H1 (cell line): ENCODE measurements at regions not wholly inside any gene's neighbourhood (a gene's known extent, or its start where the extent isn't known, plus 50 kb on each side); places are given as distances from the start of the nearest gene placed in this dataset.

ENCODE experiments used
- CTCF ChIA-PET: fragments of 300-600 bp; sonication (Branson Sonifier 250); formaldehyde crosslinking; loops from one replicate; lab custom pipeline; 2021; ENCODE audit not compliant: partially characterized antibody; lab: Charles Lee
- POLR2A ChIA-PET: fragments of 300-600 bp; sonication (Branson Sonifier 250); formaldehyde crosslinking; loops from one replicate; lab custom pipeline; 2021; ENCODE audit warnings: inconsistent platforms; ENCODE audit not compliant: partially characterized antibody; lab: Charles Lee
- DNase-seq, 2 experiments: peaks; one replicate each; pipeline versions ENCODE4 v3.0.0 to v3.0.0-alpha.2; 2010 to 2022; ENCODE audit warnings: low spot score in 2 of 2, low read depth in 1 of 2, mixed read lengths in 1 of 2
- FAIRE-seq: peaks from 2 replicates; lab custom pipeline; 2011; peaks lifted over from hg19 to GRCh38; lab: Jason Lieb, UNC
- H2AFZ ChIP-seq: 2 replicates; pipeline ENCODE4 v1.8.1; 2012; ENCODE audit warnings: low read length, inconsistent platforms
- H2AK5ac ChIP-seq: 2 replicates; pipeline ENCODE4 v1.6.1; 2013; ENCODE audit warnings: low read depth, low read length
- H2BK120ac ChIP-seq: replicated peaks from 2 replicates; pipeline ENCODE3; 2013; ENCODE audit warnings: low read depth, low read length, inconsistent platforms
- H2BK12ac ChIP-seq: 2 replicates; pipeline ENCODE4 v1.6.1; 2013; ENCODE audit warnings: low read depth, low read length
- H2BK15ac ChIP-seq: 2 replicates; pipeline ENCODE4 v1.6.1; 2013; ENCODE audit warnings: low read length
- H2BK20ac ChIP-seq: 2 replicates; pipeline ENCODE4 v1.6.1; 2013; ENCODE audit warnings: low read length
- H2BK5ac ChIP-seq: 2 replicates; pipeline ENCODE4 v1.6.1; 2013; ENCODE audit warnings: low read depth, low read length
- H3K14ac ChIP-seq: 2 replicates; pipeline ENCODE4 v1.6.1; 2013; ENCODE audit warnings: inconsistent platforms; ENCODE audit not compliant: insufficient read length
- H3K18ac ChIP-seq: 2 replicates; pipeline ENCODE4 v1.6.1; 2013; ENCODE audit warnings: low read length; ENCODE audit errors: extremely low read depth
- H3K23ac ChIP-seq: 2 replicates; pipeline ENCODE4 v1.6.1; 2013; ENCODE audit warnings: inconsistent platforms; ENCODE audit not compliant: insufficient read length
- H3K23me2 ChIP-seq: 2 replicates; pipeline ENCODE4 v1.6.1; 2013; ENCODE audit warnings: low read depth, low read length
- H3K27ac ChIP-seq: 2 replicates; pipeline ENCODE4 v1.6.1; 2011; ENCODE audit warnings: low read depth, low read length, inconsistent platforms
- H3K27me3 ChIP-seq, 4 experiments: replicated peaks in 1 of 4; 1 replicate in 1 of 4; 2 replicates in 3 of 4; pipeline versions ENCODE4 v1.6.1 to v1.8.1; 2011 to 2013; ENCODE audit warnings: low read length in 3 of 4, mild to moderate bottlenecking in 3 of 4, inconsistent platforms in 2 of 4, mixed read lengths in 2 of 4, moderate library complexity in 1 of 4; ENCODE audit not compliant: control insufficient read depth in 3 of 4, insufficient read depth in 3 of 4; ENCODE audit errors: extremely low read depth in 1 of 4
- H3K36me3 ChIP-seq, 4 experiments: 2 replicates each; pipeline versions ENCODE4 v1.6.1 to v1.8.1; 2011 to 2013; ENCODE audit warnings: mild to moderate bottlenecking in 4 of 4, low read length in 3 of 4, moderate library complexity in 2 of 4, control low read depth in 1 of 4, inconsistent platforms in 1 of 4; ENCODE audit not compliant: insufficient read depth in 4 of 4, control insufficient read depth in 2 of 4
- H3K4ac ChIP-seq: replicated peaks from 2 replicates; pipeline ENCODE3; 2013; ENCODE audit warnings: low read length, low read depth, mixed read lengths, inconsistent platforms; ENCODE audit not compliant: insufficient read length
- H3K4me1 ChIP-seq, 4 experiments: replicated peaks in 1 of 4; 1 replicate in 1 of 4; 2 replicates in 3 of 4; pipeline versions ENCODE4 v1.6.1 to v1.8.1; 2011 to 2013; ENCODE audit warnings: low read length in 3 of 4, inconsistent platforms in 2 of 4, mixed read lengths in 1 of 4; ENCODE audit not compliant: insufficient read depth in 4 of 4, control insufficient read depth in 3 of 4
- H3K4me2 ChIP-seq, 2 experiments: 2 replicates each; pipeline versions ENCODE4 v1.6.1 to v1.8.1; 2011 to 2013; ENCODE audit warnings: low read depth in 2 of 2, low read length in 2 of 2, control low read depth in 1 of 2, inconsistent platforms in 1 of 2, mild to moderate bottlenecking in 1 of 2; ENCODE audit not compliant: insufficient read depth in 1 of 2
- H3K4me3 ChIP-seq, 4 experiments: fragments of 200-600, 300-600 bp in 1 of 4; sonication (generic), shearing (Covaris generic), sonication (Bioruptor Twin) in 1 of 4; 2 replicates each; pipeline versions ENCODE4 v1.5.1 to v1.8.1; 2011 to 2016; ENCODE audit warnings: low read length in 4 of 4, low read depth in 3 of 4, control low read depth in 2 of 4, inconsistent platforms in 2 of 4, mild to moderate bottlenecking in 2 of 4, mixed read lengths in 1 of 4, moderate library complexity in 1 of 4; ENCODE audit not compliant: insufficient read depth in 2 of 4; ENCODE audit errors: extremely low read depth in 1 of 4
- H3K56ac ChIP-seq: replicated peaks from 2 replicates; pipeline ENCODE3; 2013; ENCODE audit warnings: low read depth, mild to moderate bottlenecking, mixed read lengths, low read length, inconsistent platforms; ENCODE audit not compliant: insufficient read length
- H3K79me1 ChIP-seq: 2 replicates; pipeline ENCODE4 v1.6.1; 2013; ENCODE audit warnings: low read depth, low read length, control low read depth
- H3K79me2 ChIP-seq, 2 experiments: 2 replicates each; pipeline versions ENCODE4 v1.6.1 to v1.8.1; 2012 to 2013; ENCODE audit warnings: low read length in 2 of 2, mild to moderate bottlenecking in 2 of 2, inconsistent platforms in 1 of 2; ENCODE audit not compliant: insufficient read depth in 2 of 2, control insufficient read depth in 1 of 2
- H3K9ac ChIP-seq, 4 experiments: replicated peaks in 1 of 4; 1 replicate in 1 of 4; 2 replicates in 3 of 4; pipeline versions ENCODE4 v1.6.1 to v1.8.1; 2011 to 2013; ENCODE audit warnings: low read depth in 3 of 4, low read length in 3 of 4, control low read depth in 2 of 4, mild to moderate bottlenecking in 2 of 4, moderate library complexity in 2 of 4, inconsistent platforms in 1 of 4; ENCODE audit errors: extremely low read depth in 1 of 4
- H3K9me3 ChIP-seq, 2 experiments: 2 replicates each; pipeline versions ENCODE4 v1.6.1 to v1.8.1; 2012 to 2013; ENCODE audit warnings: mild to moderate bottlenecking in 2 of 2, moderate library complexity in 2 of 2, control low read depth in 1 of 2, inconsistent platforms in 1 of 2, low read depth in 1 of 2, low read length in 1 of 2, mixed read lengths in 1 of 2; ENCODE audit not compliant: insufficient read depth in 2 of 2
- H4K20me1 ChIP-seq, 2 experiments: replicated peaks in 1 of 2; 2 replicates each; pipeline versions ENCODE3 to v1.8.1; 2011 to 2013; ENCODE audit warnings: inconsistent platforms in 2 of 2, low read length in 2 of 2, mild to moderate bottlenecking in 1 of 2; ENCODE audit not compliant: insufficient read depth in 2 of 2, control insufficient read depth in 1 of 2
- H4K5ac ChIP-seq: 2 replicates; pipeline ENCODE4 v1.6.1; 2013; ENCODE audit warnings: low read length, low read depth, mixed read lengths, inconsistent platforms; ENCODE audit not compliant: insufficient read length
- H4K8ac ChIP-seq: 2 replicates; pipeline ENCODE4 v1.8.0; 2013; ENCODE audit warnings: mild to moderate bottlenecking, moderate library complexity, low read length, inconsistent platforms; ENCODE audit not compliant: insufficient read depth; ENCODE audit errors: extremely low read depth
- H4K91ac ChIP-seq: replicated peaks from 2 replicates; pipeline ENCODE3; 2013; ENCODE audit warnings: low read length, mixed read lengths, inconsistent platforms; ENCODE audit not compliant: insufficient read length
- ASH2L ChIP-seq: fragments of 200-600, 300-600 bp; sonication (generic); IDR thresholded peaks from one replicate; pipeline ENCODE4 v1.7.1; 2017; ENCODE audit warnings: low read length
- CBX5 ChIP-seq: fragments of 300-800, 300-1000 bp; sonication (generic); IDR thresholded peaks from 2 replicates; pipeline ENCODE4 v1.7.1; 2016; ENCODE audit warnings: antibody characterized with exemption, low read length, low read depth
- CHD1 ChIP-seq: IDR thresholded peaks from 2 replicates; pipeline ENCODE4 v1.6.1; 2012; ENCODE audit warnings: low read depth, low read length, improper control_type of control experiment
- EGR1 ChIP-seq: IDR thresholded peaks from 2 replicates; pipeline ENCODE4 v1.6.1; 2011; ENCODE audit warnings: low read depth, low read length, borderline replicate concordance
- FOSL1 ChIP-seq: IDR thresholded peaks from 2 replicates; pipeline ENCODE4 v1.6.1; 2011; ENCODE audit warnings: mild to moderate bottlenecking, low read depth, low read length, moderate library complexity; ENCODE audit not compliant: insufficient read depth
- HDAC6 ChIP-seq: IDR thresholded peaks from one replicate; pipeline ENCODE4 v1.7.1; 2012; ENCODE audit warnings: low read depth, mild to moderate bottlenecking, inconsistent platforms, low read length, moderate library complexity
- JUND ChIP-seq: IDR thresholded peaks from 2 replicates; pipeline ENCODE4 v1.6.1; 2011; ENCODE audit warnings: mild to moderate bottlenecking, improper control_type of control experiment, low read length
- KDM1A ChIP-seq: fragments of 200-600, 300-600 bp; sonication (generic); IDR thresholded peaks from 2 replicates; pipeline ENCODE4 v1.7.1; 2016; ENCODE audit warnings: mild to moderate bottlenecking, low read length, borderline replicate concordance
- RFX5 ChIP-seq: IDR thresholded peaks from 2 replicates; pipeline ENCODE4 v1.6.1; 2011; ENCODE audit warnings: low read depth, low read length, improper control_type of control experiment, borderline replicate concordance
- SIX5 ChIP-seq: IDR thresholded peaks from 2 replicates; pipeline ENCODE4 v1.6.1; 2011; ENCODE audit warnings: mild to moderate bottlenecking, low read depth, low read length
- TAF7 ChIP-seq: optimal IDR thresholded peaks from 2 replicates; pipeline ENCODE3; 2011; ENCODE audit warnings: low read depth, mild to moderate bottlenecking, inconsistent platforms, low read length, moderate library complexity, borderline replicate concordance
- TBP ChIP-seq: IDR thresholded peaks from 2 replicates; pipeline ENCODE4 v1.6.1; 2011; ENCODE audit warnings: low read depth, low read length, improper control_type of control experiment
- TCF12 ChIP-seq: IDR thresholded peaks from 2 replicates; pipeline ENCODE4 v1.6.1; 2011; ENCODE audit warnings: low read depth, mild to moderate bottlenecking, low read length
- TF ChIP-seq, protein P1 (sequence below): IDR thresholded peaks from 2 replicates; pipeline ENCODE4 v1.6.1; 2012; ENCODE audit warnings: inconsistent platforms
- TF ChIP-seq, protein P2 (sequence below): IDR thresholded peaks from 2 replicates; pipeline ENCODE4 v1.6.1; 2012; ENCODE audit warnings: low read length, inconsistent platforms

DNA sequence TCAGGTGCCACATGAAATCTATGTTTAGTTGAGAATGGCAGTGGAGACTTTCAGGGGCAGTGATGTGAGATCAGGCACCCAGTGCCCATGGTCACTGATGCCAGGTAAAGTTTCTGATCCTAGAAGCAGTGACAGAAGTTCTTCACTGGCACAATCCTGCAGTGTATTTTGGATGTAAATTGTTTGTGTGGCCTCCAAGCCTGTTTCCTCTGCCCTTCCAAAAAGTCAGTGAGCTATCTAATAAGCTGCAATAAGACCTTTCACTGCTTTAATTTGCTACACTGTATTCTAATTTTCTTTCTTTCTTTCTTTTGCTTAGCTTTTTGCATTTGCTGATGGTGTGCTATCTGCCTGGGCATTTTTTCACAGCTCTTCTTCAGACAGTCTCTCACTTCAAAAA, 1348.6 kb downstream of the ADGRL3 start:
- DNase-seq = no peak
- FAIRE-seq = no peak
- Histone ChIP-seq H2BK20ac (no peak overlapping the region), H2AFZ (no peak overlapping the region), H3K4me1 (peaks cover 0 to 3% (median 1%) of the 10 kb centered on the region in 4 experiments; a peak in 1 of 7 replicates), H3K14ac (no peak overlapping the region), H3K4ac (no peak overlapping the region), H2BK120ac (no peak overlapping the region), H3K9me3 (no peaks in the 10 kb centered on the region), H4K91ac (no peak overlapping the region), H3K36me3 (no peaks in the 10 kb centered on the region), H4K20me1 (no peaks in the 10 kb centered on the region), H3K27ac (no peak overlapping the region), H3K9ac (no peak overlapping the region), H3K18ac (no peak overlapping the region), H2BK12ac (peak overlapping the region; percentile 82; the same call in 1 of the 2 replicates), H2AK5ac (no peak overlapping the region), H3K23me2 (no peaks in the 10 kb centered on the region), H3K79me2 (no peaks in the 10 kb centered on the region), H2BK15ac (no peak overlapping the region), H3K4me2 (no peak overlapping the region), H3K79me1 (no peaks in the 10 kb centered on the region), H3K56ac (no peak overlapping the region), H4K8ac (no peak overlapping the region), H3K4me3 (no peak overlapping the region), H3K23ac (no peak overlapping the region), H2BK5ac (no peak overlapping the region), H4K5ac (no peak overlapping the region), H3K27me3 (no peaks in the 10 kb centered on the region)
- ChIA-PET POLR2A (no interaction called here), CTCF (interaction anchor here (0.6 to 3.1 kb wide), 4 partner anchors 9 to 95 kb away, joined by 3 to 9 read pairs (median 4); no protein-coding TSS in a partner anchor)
- no peak for TF ChIP-seq TAF7
- TF ChIP-seq RFX5 = no peak
- TF ChIP-seq FOSL1 = no peak
- no peak for TF ChIP-seq SIX5
- TF ChIP-seq HDAC6 = no peak
- no peak for TF ChIP-seq KDM1A
- TF ChIP-seq ASH2L = no peak
- TF ChIP-seq TCF12 = no peak
- TF ChIP-seq CBX5 = no peak
- TF ChIP-seq TBP = no peak
- TF ChIP-seq, protein P1, sequence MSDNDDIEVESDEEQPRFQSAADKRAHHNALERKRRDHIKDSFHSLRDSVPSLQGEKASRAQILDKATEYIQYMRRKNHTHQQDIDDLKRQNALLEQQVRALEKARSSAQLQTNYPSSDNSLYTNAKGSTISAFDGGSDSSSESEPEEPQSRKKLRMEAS = no peak
- no peak for TF ChIP-seq EGR1
- no peak for TF ChIP-seq JUND
- TF ChIP-seq, protein P2, sequence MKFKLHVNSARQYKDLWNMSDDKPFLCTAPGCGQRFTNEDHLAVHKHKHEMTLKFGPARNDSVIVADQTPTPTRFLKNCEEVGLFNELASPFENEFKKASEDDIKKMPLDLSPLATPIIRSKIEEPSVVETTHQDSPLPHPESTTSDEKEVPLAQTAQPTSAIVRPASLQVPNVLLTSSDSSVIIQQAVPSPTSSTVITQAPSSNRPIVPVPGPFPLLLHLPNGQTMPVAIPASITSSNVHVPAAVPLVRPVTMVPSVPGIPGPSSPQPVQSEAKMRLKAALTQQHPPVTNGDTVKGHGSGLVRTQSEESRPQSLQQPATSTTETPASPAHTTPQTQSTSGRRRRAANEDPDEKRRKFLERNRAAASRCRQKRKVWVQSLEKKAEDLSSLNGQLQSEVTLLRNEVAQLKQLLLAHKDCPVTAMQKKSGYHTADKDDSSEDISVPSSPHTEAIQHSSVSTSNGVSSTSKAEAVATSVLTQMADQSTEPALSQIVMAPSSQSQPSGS = no peak
- TF ChIP-seq CHD1 = no peak
